ENCODE measurements at regions not wholly inside any gene's neighbourhood (a gene's known extent, or its start where the extent isn't known, plus 50 kb on each side); places are given as distances from the start of the nearest gene placed in this dataset.

GRCh38 chr9:75830303-75830702 is 60.2 kb upstream of the PCSK5 start:
- POLR2A ChIA-PET = no interaction called here
- CTCF ChIA-PET = interaction anchor here (1.1 kb wide), 1 partner anchor 229 kb away, joined by 3 read pairs; no protein-coding TSS in a partner anchor
- Histone ChIP-seq H3K27ac (ENCODE audit: extremely low read depth, low read depth, low read length) (no peak overlapping the region), H3K4me1 (ENCODE audit: control insufficient read depth, insufficient read depth, low read length) (no peaks in the 10 kb centered on the region), H3K9me3 (ENCODE audit: control insufficient read depth, insufficient read depth, low read depth, low read length) (no peaks in the 10 kb centered on the region; the same call in 1 of the 2 replicates), H3K36me3 (ENCODE audit: control insufficient read depth in 2 of 2, insufficient read depth in 1 of 2, low read length in 2 of 2) (no peaks in the 10 kb centered on the region), H3K4me3 (ENCODE audit: low read depth, low read length) (no peak overlapping the region)
- no peak for TF ChIP-seq ZNF777 (tag by site-specific recombination; IDR thresholded peaks at IDR 0.05; ENCODE audit: borderline replicate concordance)
- TF ChIP-seq, protein P1, sequence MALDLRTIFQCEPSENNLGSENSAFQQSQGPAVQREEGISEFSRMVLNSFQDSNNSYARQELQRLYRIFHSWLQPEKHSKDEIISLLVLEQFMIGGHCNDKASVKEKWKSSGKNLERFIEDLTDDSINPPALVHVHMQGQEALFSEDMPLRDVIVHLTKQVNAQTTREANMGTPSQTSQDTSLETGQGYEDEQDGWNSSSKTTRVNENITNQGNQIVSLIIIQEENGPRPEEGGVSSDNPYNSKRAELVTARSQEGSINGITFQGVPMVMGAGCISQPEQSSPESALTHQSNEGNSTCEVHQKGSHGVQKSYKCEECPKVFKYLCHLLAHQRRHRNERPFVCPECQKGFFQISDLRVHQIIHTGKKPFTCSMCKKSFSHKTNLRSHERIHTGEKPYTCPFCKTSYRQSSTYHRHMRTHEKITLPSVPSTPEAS (tag by site-specific recombination; IDR thresholded peaks at IDR 0.05) = no peak
- TF ChIP-seq, protein P2, sequence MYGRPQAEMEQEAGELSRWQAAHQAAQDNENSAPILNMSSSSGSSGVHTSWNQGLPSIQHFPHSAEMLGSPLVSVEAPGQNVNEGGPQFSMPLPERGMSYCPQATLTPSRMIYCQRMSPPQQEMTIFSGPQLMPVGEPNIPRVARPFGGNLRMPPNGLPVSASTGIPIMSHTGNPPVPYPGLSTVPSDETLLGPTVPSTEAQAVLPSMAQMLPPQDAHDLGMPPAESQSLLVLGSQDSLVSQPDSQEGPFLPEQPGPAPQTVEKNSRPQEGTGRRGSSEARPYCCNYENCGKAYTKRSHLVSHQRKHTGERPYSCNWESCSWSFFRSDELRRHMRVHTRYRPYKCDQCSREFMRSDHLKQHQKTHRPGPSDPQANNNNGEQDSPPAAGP (tag by site-specific recombination; IDR thresholded peaks at IDR 0.05) = no peak
- TF ChIP-seq ZNF747 (tag by site-specific recombination; IDR thresholded peaks at IDR 0.05) = no peak

DNA sequence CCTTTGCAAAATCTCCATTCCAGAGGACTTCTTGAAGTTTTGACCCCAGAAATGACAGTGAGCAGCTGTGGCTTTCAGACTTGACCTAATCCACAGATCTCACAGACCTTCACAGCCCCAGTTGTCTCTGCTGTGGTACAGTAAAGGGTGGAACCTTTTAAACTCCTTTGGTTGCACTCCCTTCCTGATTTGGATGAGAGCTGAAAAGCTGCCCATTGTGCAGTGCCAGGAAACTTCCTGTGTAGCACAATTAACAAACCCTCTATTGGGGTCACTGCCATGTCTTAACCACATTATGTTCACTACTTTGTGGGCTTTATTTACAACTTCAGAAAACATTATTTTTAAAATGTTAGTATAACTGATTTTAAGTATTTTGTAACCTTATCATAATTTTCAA is 56.7 kb upstream of the PCSK5 start:
- Histone ChIP-seq H3K9me3 (ENCODE audit: control insufficient read depth, insufficient read depth, low read depth, low read length) (no peaks in the 10 kb centered on the region; the same call in 1 of the 2 replicates), H3K36me3 (ENCODE audit: control insufficient read depth in 2 of 2, insufficient read depth in 1 of 2, low read length in 2 of 2) (no peaks in the 10 kb centered on the region), H3K4me3 (ENCODE audit: low read depth, low read length) (no peak overlapping the region), H3K27ac (ENCODE audit: extremely low read depth, low read depth, low read length) (no peak overlapping the region), H3K4me1 (ENCODE audit: control insufficient read depth, insufficient read depth, low read length) (no peaks in the 10 kb centered on the region)
- TF ChIP-seq FEZF1 (tag by site-specific recombination; IDR thresholded peaks at IDR 0.05) (no peak), PRDM1 (tag by site-specific recombination; IDR thresholded peaks at IDR 0.05) (no peak), IKZF3 (tag by site-specific recombination; IDR thresholded peaks at IDR 0.05) (no peak), ZNF202 (tag by site-specific recombination; IDR thresholded peaks at IDR 0.05; ENCODE audit: borderline replicate concordance) (no peak), ZNF175 (tag by site-specific recombination; IDR thresholded peaks at IDR 0.05) (no peak), ZNF2 (tag by site-specific recombination; IDR thresholded peaks at IDR 0.05) (no peak), YY2 (tag by site-specific recombination; IDR thresholded peaks at IDR 0.05) (no peak)
- CTCF ChIA-PET = interaction anchor here (0.6 kb wide), 1 partner anchor 33 kb away, joined by 3 read pairs; no protein-coding TSS in a partner anchor
- POLR2A ChIA-PET = no interaction called here

- ChIA-PET CTCF (no interaction called here), POLR2A (no interaction called here)
- Histone ChIP-seq H3K4me1 (ENCODE audit: control insufficient read depth, insufficient read depth, low read length) (no peaks in the 10 kb centered on the region), H3K36me3 (ENCODE audit: control insufficient read depth in 2 of 2, insufficient read depth in 1 of 2, low read length in 2 of 2) (no peaks in the 10 kb centered on the region), H3K9me3 (ENCODE audit: control insufficient read depth, insufficient read depth, low read depth, low read length) (no peaks in the 10 kb centered on the region; the same call in 1 of the 2 replicates), H3K27ac (ENCODE audit: extremely low read depth, low read depth, low read length) (no peak overlapping the region), H3K4me3 (ENCODE audit: low read depth, low read length) (no peak overlapping the region)
- TF ChIP-seq KLF10 (tag by site-specific recombination; IDR thresholded peaks at IDR 0.05) = no peak
- TF ChIP-seq ZNF624 (tag by site-specific recombination; IDR thresholded peaks at IDR 0.05) = no peak
- TF ChIP-seq ZNF184 (tag by site-specific recombination; IDR thresholded peaks at IDR 0.05) = no peak
Observed at GRCh38 chr9:75834878-75835277, 55.6 kb upstream of the PCSK5 start.

All from HEK293 (cell line).